A549 (cell line): ENCODE measurements at regions not wholly inside any gene's neighbourhood (a gene's known extent, or its start where the extent isn't known, plus 50 kb on each side); places are given as distances from the start of the nearest gene placed in this dataset.
"Not testable (repeated sequence)": the region's sequence is repeated elsewhere in the genome, so short reads cannot be mapped to it uniquely, and the experiment has no call there.

ENCODE experiments used
- ATAC-seq, 2 experiments: fragments of 200-7000 bp in 1 of 2; fragments of >200 bp in 1 of 2; cut with Nextera tagmentation in 1 of 2; cut with Tn5 transposase in 1 of 2; 3 replicates each; pipeline versions ENCODE4 v1.8.0 to v1.9.1; 2018 to 2020; ENCODE audit warnings: mild to moderate bottlenecking in 1 of 2, moderate library complexity in 1 of 2
- CTCF ChIA-PET: fragments of 300-600 bp; sonication (Branson Sonifier 250); formaldehyde crosslinking; extraction: SDS; loops from one replicate; lab custom pipeline; 2021; ENCODE audit warnings: antibody characterized with exemption, inconsistent platforms; lab: Yijun Ruan, JAX
- POLR2A ChIA-PET: fragments of 350-600 bp; formaldehyde crosslinking; extraction: SDS; loops from one replicate; lab custom pipeline; 2021; ENCODE audit warnings: antibody characterized with exemption, inconsistent platforms; lab: Yijun Ruan, JAX
- DNase-seq, 2 experiments: peaks; one replicate each; pipeline versions ENCODE4 v3.0.0 to v3.0.0-alpha.2; 2011 to 2016; ENCODE audit warnings: low read depth in 1 of 2, low spot score in 1 of 2
- FAIRE-seq: peaks from 2 replicates; lab custom pipeline; 2011; peaks lifted over from hg19 to GRCh38; lab: Jason Lieb, UNC
- H3K27ac ChIP-seq, 2 experiments: fragments of >200 bp; sonication (Bioruptor Twin); formaldehyde crosslinking; 3 replicates each; pipeline ENCODE4 v1.5.1; 2016 to 2017
- H3K4me1 ChIP-seq: fragments of >200 bp; sonication (Bioruptor Twin); formaldehyde crosslinking; 3 replicates; pipeline ENCODE4 v1.6.1; 2016
- H3K4me2 ChIP-seq: fragments of >200 bp; sonication (Bioruptor Twin); formaldehyde crosslinking; 3 replicates; pipeline ENCODE4 v1.6.1; 2016
- H3K4me3 ChIP-seq: fragments of >200 bp; sonication (Bioruptor Twin); formaldehyde crosslinking; 3 replicates; pipeline ENCODE4 v1.5.1; 2016
- H3K9me3 ChIP-seq: fragments of >200 bp; sonication (Bioruptor Twin); formaldehyde crosslinking; 3 replicates; pipeline ENCODE4 v1.6.1; 2016
- BCL3 ChIP-seq: fragments of >200 bp; sonication (Bioruptor Twin); formaldehyde crosslinking; IDR thresholded peaks from 3 replicates; pipeline ENCODE4 v1.6.1; 2016
- CEBPB ChIP-seq, 2 experiments: fragments of >200 bp in 1 of 2; sonication (Bioruptor Twin) in 1 of 2; formaldehyde crosslinking in 1 of 2; IDR thresholded peaks; 2 replicates each; pipeline ENCODE4 v1.6.1; 2012 to 2016
- ESRRA ChIP-seq: fragments of 150-350 bp; IDR thresholded peaks from 2 replicates; pipeline ENCODE4 v1.6.1; 2014; ENCODE audit warnings: mild to moderate bottlenecking, low read length, borderline replicate concordance
- FOSL2 ChIP-seq, 2 experiments: fragments of 450-650 bp in 1 of 2; fragments of >200 bp in 1 of 2; sonication (Bioruptor Twin) in 1 of 2; formaldehyde crosslinking; IDR thresholded peaks; 2 replicates each; pipeline versions ENCODE4 v1.5.0 to v1.6.1; 2016 to 2020; ENCODE audit warnings: mild to moderate bottlenecking in 1 of 2, moderate library complexity in 1 of 2
- HEYL ChIP-seq: fragments of 250-450 bp; sonication (Bioruptor Pico); IDR thresholded peaks from 2 replicates; pipeline ENCODE4 v1.8.0; 2021; ENCODE audit warnings: mild to moderate bottlenecking, moderate library complexity
- HMGXB4 ChIP-seq: fragments of 250-450 bp; sonication (Bioruptor Pico); IDR thresholded peaks from 2 replicates; pipeline ENCODE4 v1.5.0; 2021; ENCODE audit warnings: mild to moderate bottlenecking, moderate library complexity, borderline replicate concordance
- HOXB5 ChIP-seq: fragments of 250-450 bp; sonication (Bioruptor Pico); IDR thresholded peaks from 2 replicates; pipeline ENCODE4 v1.5.0; 2020; ENCODE audit warnings: mild to moderate bottlenecking, moderate library complexity
- JUN ChIP-seq, 2 experiments: fragments of >200 bp; sonication (Bioruptor Twin); formaldehyde crosslinking; IDR thresholded peaks; 2 replicates in 1 of 2; 3 replicates in 1 of 2; pipeline ENCODE4 v1.6.1; 2016 to 2017
- KDM5A ChIP-seq: fragments of 200-600 bp; sonication (generic); IDR thresholded peaks from 2 replicates; pipeline ENCODE4 v1.6.1; 2016; ENCODE audit warnings: antibody characterized with exemption, mild to moderate bottlenecking
- MAFK ChIP-seq: fragments of 450-650 bp; IDR thresholded peaks from 2 replicates; pipeline ENCODE4 v1.6.1; 2014; ENCODE audit not compliant: partially characterized antibody
- MAZ ChIP-seq: fragments of 150-350 bp; IDR thresholded peaks from 2 replicates; pipeline ENCODE4 v1.6.1; 2014; ENCODE audit warnings: antibody characterized with exemption, low read depth, low read length, borderline replicate concordance
- NPAS2 ChIP-seq: fragments of 250-450 bp; sonication (Bioruptor Pico); IDR thresholded peaks from 2 replicates; pipeline ENCODE4 v1.8.0; 2022; ENCODE audit warnings: mild to moderate bottlenecking, moderate library complexity, borderline replicate concordance
- PBX3 ChIP-seq: IDR thresholded peaks from 2 replicates; pipeline ENCODE4 v1.6.1; 2012
- RCOR1 ChIP-seq: fragments of 150-350 bp; IDR thresholded peaks from 2 replicates; pipeline ENCODE4 v1.6.1; 2014; ENCODE audit warnings: antibody characterized with exemption, low read length, low read depth
- SREBF2 ChIP-seq: fragments of 450-650 bp; IDR thresholded peaks from 2 replicates; pipeline ENCODE4 v1.6.1; 2014; ENCODE audit warnings: mild to moderate bottlenecking, moderate library complexity
- USF2 ChIP-seq: fragments of 450-650 bp; IDR thresholded peaks from 2 replicates; pipeline ENCODE4 v1.6.1; 2014; ENCODE audit warnings: antibody characterized with exemption
- ZSCAN20 ChIP-seq: fragments of 250-450 bp; sonication (Bioruptor Pico); IDR thresholded peaks from 2 replicates; pipeline ENCODE4 v1.8.0; 2022; ENCODE audit warnings: mild to moderate bottlenecking, moderate library complexity
- WGBS: methylation state at CpG from one replicate; pipeline ENCODE4 v1.1.6; 2017; ENCODE audit errors: missing lambda C conversion rate; 5-methylcytosine and 5-hydroxymethylcytosine counted together

- FAIRE-seq (no peak), ATAC-seq (no peak), DNase-seq (no peak)
- ChIA-PET POLR2A (no interaction called here), CTCF (no interaction called here)
- no peaks in the 10 kb centered on the region for H3K4me1 ChIP-seq
- H3K4me3 ChIP-seq = no peak overlapping the region
- TF ChIP-seq USF2 (no peak), ESRRA (no peak), SREBF2 (no peak)
- H3K27ac ChIP-seq = no peak overlapping the region
- H3K4me2 ChIP-seq = no peak overlapping the region
- no peaks in the 10 kb centered on the region for H3K9me3 ChIP-seq
- no CpG with 5 or more reads among the region's 6 CpGs for WGBS
These were observed 465.0 kb downstream of the GUCY1A2 start for GRCh38 chr11:106553304-106553703.

- H3K4me1 ChIP-seq, H3K4me2 ChIP-seq, CTCF ChIA-PET, FAIRE-seq, DNase-seq, H3K27ac ChIP-seq, H3K9me3 ChIP-seq, H3K4me3 ChIP-seq, ATAC-seq, POLR2A ChIA-PET: not testable (repeated sequence)
- 56% methylated on average over 12 of the region's 13 CpGs for whole genome bisulfite sequencing
These were observed 462.6 kb downstream of the GUCY1A2 start for GRCh38 chr11:106555566-106556250.

GRCh38 chr11:106565326-106565725 lies 452.9 kb downstream of the GUCY1A2 start:
- ATAC-seq = no peak
- no peak for FAIRE-seq
- Histone ChIP-seq H3K27ac (no peak overlapping the region), H3K4me2 (no peak overlapping the region), H3K4me3 (no peak overlapping the region), H3K4me1 (no peaks in the 10 kb centered on the region), H3K9me3 (no peaks in the 10 kb centered on the region)
- WGBS = 13% methylated on average over 2 of the region's 2 CpGs
- CTCF ChIA-PET = interaction anchor here (1.0 kb wide), 1 partner anchor 37 kb away, joined by 3 read pairs; no protein-coding TSS in a partner anchor
- TF ChIP-seq MAZ = no peak
- DNase-seq = no peak
- POLR2A ChIA-PET = no interaction called here

- ChIA-PET CTCF (no interaction called here), POLR2A (no interaction called here)
- H3K4me1 ChIP-seq = no peaks in the 10 kb centered on the region
- whole genome bisulfite sequencing = 69% methylated on average over 3 of the region's 3 CpGs
- TF ChIP-seq KDM5A (no peak), MAFK (no peak), ZSCAN20 (CRISPR knock-in tag) (no peak), FOSL2 (IDR thresholded peaks at IDR 0.05) (no peak), FOSL2 (CRISPR knock-in tag; IDR thresholded peaks at IDR 0.05) (no peak), PBX3 (no peak), USF2 (no peak), HEYL (CRISPR knock-in tag) (no peak), CEBPB (IDR thresholded peaks at IDR 0.05) (no peak), HOXB5 (CRISPR knock-in tag) (no peak), JUN (IDR thresholded peaks at IDR 0.05) (no peak), RCOR1 (no peak), NPAS2 (CRISPR knock-in tag) (no peak), HMGXB4 (CRISPR knock-in tag) (no peak), BCL3 (no peak)
- no peak overlapping the region for H3K4me3 ChIP-seq
- H3K9me3 ChIP-seq = no peaks in the 10 kb centered on the region
- DNase-seq (no peak), FAIRE-seq (no peak), ATAC-seq (no peak)
- H3K4me2 ChIP-seq = no peak overlapping the region
- no peak overlapping the region for H3K27ac ChIP-seq
These were observed 449.6 kb downstream of the GUCY1A2 start for GRCh38 chr11:106568632-106569031.

- H3K27ac ChIP-seq, POLR2A ChIA-PET, FAIRE-seq, CTCF ChIA-PET, H3K4me3 ChIP-seq, DNase-seq, H3K4me2 ChIP-seq, ATAC-seq, H3K9me3 ChIP-seq, H3K4me1 ChIP-seq: not testable (repeated sequence)
- WGBS = 20% methylated on average over 1 of the region's 5 CpGs
These were observed 440.9 kb downstream of the GUCY1A2 start for GRCh38 chr11:106577384-106577783.
